H4 (cell line): ENCODE measurements at regions not wholly inside any gene's neighbourhood (a gene's known extent, or its start where the extent isn't known, plus 50 kb on each side); places are given as distances from the start of the nearest gene placed in this dataset.
A peak's percentile ranks its signal among the peaks of the same experiment; 100 is the strongest.
"Not testable (repeated sequence)": the region's sequence is repeated elsewhere in the genome, so short reads cannot be mapped to it uniquely, and the experiment has no call there.

Experiments
- DNase-seq: peaks from one replicate; pipeline ENCODE4 v3.0.0-alpha.2; 2015; ENCODE audit warnings: low spot score

GRCh38 chr22:10934704-10935103 lies 4593.3 kb upstream of the OR11H1 start:
- DNase-seq = not testable (repeated sequence)

DNA sequence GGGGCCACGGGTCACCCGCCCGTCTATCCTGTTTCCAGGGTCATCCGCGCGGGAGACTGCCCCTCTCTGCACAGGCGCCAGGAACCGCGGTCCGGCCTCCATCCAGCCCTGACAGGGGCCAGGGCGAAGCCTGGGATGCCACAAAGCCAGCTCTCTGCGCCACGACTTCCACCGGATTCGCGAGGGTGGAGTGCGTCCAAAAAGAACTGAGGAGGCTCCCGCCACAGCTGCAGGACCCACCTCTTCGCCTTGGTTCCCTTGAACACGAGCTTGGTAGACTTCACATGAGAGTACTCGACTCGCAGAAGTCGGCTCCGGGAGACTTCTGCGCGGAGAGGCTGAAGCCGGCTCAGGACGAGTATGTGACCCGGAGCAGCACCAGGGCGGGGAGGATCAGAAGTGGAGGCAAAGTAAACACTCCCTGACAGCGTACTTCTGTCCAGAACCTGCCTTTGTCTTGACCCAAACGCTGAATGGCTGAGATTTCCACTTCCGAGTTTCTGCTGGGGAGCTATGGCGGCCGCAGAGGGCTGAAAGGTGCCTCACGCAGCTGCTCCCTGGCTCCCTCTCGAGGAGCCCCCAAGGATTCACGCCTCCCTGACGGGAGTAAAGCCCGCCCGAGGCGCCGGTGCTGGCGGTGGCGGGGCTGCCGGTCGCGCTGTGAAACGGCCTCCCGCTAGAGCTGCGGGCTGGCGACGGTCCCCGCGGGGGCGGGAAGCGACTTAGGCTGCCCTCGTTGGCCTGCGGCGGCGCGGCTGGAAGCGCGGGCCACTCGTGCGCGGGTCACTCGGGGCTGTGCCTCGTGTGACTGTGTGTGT lies 4566.7 kb upstream of the OR11H1 start:
- peak; percentile 85 for DNase-seq

- not testable (repeated sequence) for DNase-seq
These were observed 4566.1 kb upstream of the OR11H1 start for GRCh38 chr22:10961861-10962255.
